H9 (cell line): ENCODE measurements at regions not wholly inside any gene's neighbourhood (a gene's known extent, or its start where the extent isn't known, plus 50 kb on each side); places are given as distances from the start of the nearest gene placed in this dataset.

Source experiments
- DNase-seq: peaks from one replicate; pipeline ENCODE4 v3.0.0-alpha.2; 2017
- H2AFZ ChIP-seq: one replicate; pipeline ENCODE4 v1.6.1; 2013; ENCODE audit warnings: mild to moderate bottlenecking, low read length, control low read depth, moderate library complexity
- H2AK5ac ChIP-seq: 2 replicates; pipeline ENCODE4 v1.6.1; 2013; ENCODE audit warnings: low read length, control low read depth, mixed read lengths; ENCODE audit not compliant: insufficient read length
- H2BK120ac ChIP-seq: one replicate; pipeline ENCODE4 v1.6.1; 2013; ENCODE audit warnings: low read depth, mild to moderate bottlenecking, low read length, control low read depth, inconsistent platforms; ENCODE audit not compliant: poor library complexity, severe bottlenecking
- H2BK12ac ChIP-seq: 2 replicates; pipeline ENCODE4 v1.6.1; 2013; ENCODE audit warnings: low read length, control low read depth, mixed read lengths, low read depth; ENCODE audit not compliant: insufficient read length
- H2BK15ac ChIP-seq: 2 replicates; pipeline ENCODE4 v1.6.1; 2013; ENCODE audit warnings: low read depth, low read length, control low read depth
- H2BK20ac ChIP-seq: one replicate; pipeline ENCODE4 v1.6.1; 2013; ENCODE audit warnings: low read depth, mild to moderate bottlenecking, low read length, control low read depth, inconsistent platforms; ENCODE audit not compliant: poor library complexity, severe bottlenecking
- H2BK5ac ChIP-seq: 2 replicates; pipeline ENCODE4 v1.6.1; 2013; ENCODE audit warnings: low read length, control low read depth, mixed read lengths; ENCODE audit not compliant: insufficient read length
- H3K14ac ChIP-seq: 2 replicates; pipeline ENCODE4 v1.6.1; 2013; ENCODE audit warnings: low read length, control low read depth; ENCODE audit not compliant: insufficient read depth
- H3K18ac ChIP-seq: 2 replicates; pipeline ENCODE4 v1.6.1; 2013; ENCODE audit warnings: low read depth, mild to moderate bottlenecking, mixed read lengths, low read length, control low read depth; ENCODE audit not compliant: insufficient read length
- H3K23ac ChIP-seq: 2 replicates; pipeline ENCODE4 v1.6.1; 2013; ENCODE audit warnings: low read length, control low read depth, mixed read lengths, low read depth; ENCODE audit not compliant: insufficient read length
- H3K23me2 ChIP-seq: 2 replicates; pipeline ENCODE4 v1.6.1; 2013; ENCODE audit warnings: low read depth, mild to moderate bottlenecking, mixed read lengths, low read length, control low read depth; ENCODE audit not compliant: insufficient read length, poor library complexity, severe bottlenecking
- H3K27ac ChIP-seq: 2 replicates; pipeline ENCODE4 v1.5.1; 2013; ENCODE audit warnings: low read length, control low read depth, mixed read lengths, low read depth; ENCODE audit not compliant: insufficient read length
- H3K27me3 ChIP-seq: 2 replicates; pipeline ENCODE4 v1.6.1; 2013; ENCODE audit warnings: low read length, control low read depth, inconsistent platforms; ENCODE audit not compliant: insufficient read depth
- H3K4ac ChIP-seq: 2 replicates; pipeline ENCODE4 v1.6.1; 2013; ENCODE audit warnings: low read depth, mild to moderate bottlenecking, control low read depth, inconsistent platforms, low read length, moderate library complexity
- H3K4me1 ChIP-seq: 2 replicates; pipeline ENCODE4 v1.6.1; 2013; ENCODE audit warnings: low read length, control low read depth, inconsistent platforms; ENCODE audit not compliant: insufficient read depth
- H3K4me2 ChIP-seq: 2 replicates; pipeline ENCODE4 v1.6.1; 2013; ENCODE audit warnings: low read length, control low read depth, mixed read lengths; ENCODE audit not compliant: insufficient read length, insufficient read depth
- H3K56ac ChIP-seq: 2 replicates; pipeline ENCODE4 v1.6.1; 2013; ENCODE audit warnings: low read depth, mild to moderate bottlenecking, mixed read lengths, low read length, control low read depth; ENCODE audit not compliant: insufficient read length
- H3K79me1 ChIP-seq: 2 replicates; pipeline ENCODE4 v1.6.1; 2013; ENCODE audit warnings: low read depth, mild to moderate bottlenecking, moderate library complexity, low read length, control low read depth, inconsistent platforms; ENCODE audit not compliant: insufficient read depth, poor library complexity, severe bottlenecking
- H3K79me2 ChIP-seq: 2 replicates; pipeline ENCODE4 v1.6.1; 2013; ENCODE audit warnings: low read length, control low read depth, inconsistent platforms; ENCODE audit not compliant: insufficient read depth
- H3K9ac ChIP-seq: 2 replicates; pipeline ENCODE4 v1.6.1; 2013; ENCODE audit warnings: low read length, control low read depth, mixed read lengths; ENCODE audit not compliant: insufficient read length; ENCODE audit errors: extremely low read depth
- H3K9me3 ChIP-seq: one replicate; pipeline ENCODE4 v1.6.1; 2013; ENCODE audit warnings: low read depth, low read length, inconsistent platforms; ENCODE audit not compliant: control insufficient read depth
- H3T11ph ChIP-seq: one replicate; pipeline ENCODE4 v1.6.1; 2013; ENCODE audit warnings: mild to moderate bottlenecking, low read length, control low read depth, inconsistent platforms
- H4K20me1 ChIP-seq: one replicate; pipeline ENCODE4 v1.6.1; 2013; ENCODE audit not compliant: control insufficient read depth, insufficient read length, insufficient read depth
- H4K5ac ChIP-seq: 2 replicates; pipeline ENCODE4 v1.6.1; 2013; ENCODE audit warnings: low read depth, mild to moderate bottlenecking, mixed read lengths, low read length, control low read depth; ENCODE audit not compliant: insufficient read length
- H4K8ac ChIP-seq: replicated peaks from 2 replicates; pipeline ENCODE4 v1.6.1; 2013; ENCODE audit warnings: low read length, control low read depth, mixed read lengths, low read depth; ENCODE audit not compliant: insufficient read length
- H4K91ac ChIP-seq: 2 replicates; pipeline ENCODE4 v1.6.1; 2013; ENCODE audit warnings: low read depth, mild to moderate bottlenecking, moderate library complexity, mixed read lengths, low read length, control low read depth; ENCODE audit not compliant: insufficient read length
- H3K27ac Mint-ChIP-seq, 3 experiments: 2 replicates in 2 of 3; 3 replicates in 1 of 3; pipeline ENCODE4 v1.8.0; 2020 to 2021; ENCODE audit warnings: mixed read lengths in 3 of 3, mild to moderate bottlenecking in 1 of 3, moderate library complexity in 1 of 3
- H3K27me3 Mint-ChIP-seq: 2 replicates; pipeline ENCODE4 v1.8.0; 2021; ENCODE audit warnings: low read depth, mild to moderate bottlenecking, moderate library complexity, mixed read lengths
- H3K36me3 Mint-ChIP-seq, 3 experiments: 2 replicates in 2 of 3; 3 replicates in 1 of 3; pipeline ENCODE4 v1.8.0; 2020 to 2021; ENCODE audit warnings: low read depth in 3 of 3, mixed read lengths in 3 of 3; ENCODE audit not compliant: insufficient read depth in 1 of 3
- H3K4me1 Mint-ChIP-seq, 2 experiments: 2 replicates each; pipeline ENCODE4 v1.8.0; 2020; ENCODE audit warnings: mixed read lengths in 2 of 2
- H3K4me3 Mint-ChIP-seq, 2 experiments: 2 replicates in 1 of 2; 3 replicates in 1 of 2; pipeline ENCODE4 v1.8.0; 2020 to 2021; ENCODE audit warnings: mild to moderate bottlenecking in 2 of 2, mixed read lengths in 2 of 2, moderate library complexity in 1 of 2
- H3K9me3 Mint-ChIP-seq, 2 experiments: 2 replicates in 1 of 2; 3 replicates in 1 of 2; pipeline ENCODE4 v1.8.0; 2020; ENCODE audit warnings: mild to moderate bottlenecking in 2 of 2, mixed read lengths in 2 of 2, moderate library complexity in 1 of 2
- WGBS: extraction: QIAGEN DNeasy Blood & Tissue Kit; methylation state at CpG from one replicate; pipeline ENCODE4 v1.1.7; 2013; ENCODE audit warnings: missing lambda C conversion rate, low lambda C conversion rate, mixed read lengths; ENCODE audit not compliant: insufficient read length; ENCODE audit errors: extremely low coverage; 5-methylcytosine and 5-hydroxymethylcytosine counted together
- TF ChIP-seq, protein P1 (sequence below): fragments of 200-600 bp; sonication (generic); conservative IDR thresholded peaks from 3 replicates; pipeline ENCODE4 v1.8.0; 2021; ENCODE audit warnings: antibody characterized with exemption, mild to moderate bottlenecking

DNA sequence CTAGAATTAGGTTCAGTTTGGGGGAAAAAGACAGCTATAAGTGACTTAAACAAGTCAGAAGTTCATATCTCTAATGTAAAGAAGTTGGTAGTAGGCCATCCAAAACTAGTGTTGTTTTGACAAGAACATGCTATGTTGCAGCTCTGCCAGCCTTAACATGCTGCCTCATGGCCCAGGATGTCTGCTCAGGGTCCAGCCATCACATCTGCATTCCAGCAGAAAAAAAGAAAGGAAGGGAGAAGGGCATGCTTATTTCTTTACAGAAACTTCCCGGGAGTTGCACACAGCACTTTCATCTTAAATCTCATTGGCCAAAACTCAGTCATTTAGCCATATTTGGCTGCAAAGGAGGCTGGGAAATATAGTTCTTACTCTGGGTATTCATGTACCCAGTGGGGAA, 400.4 kb upstream of the PODXL start:
- Histone ChIP-seq H2BK120ac (no peak overlapping the region), H3K79me2 (no peaks in the 10 kb centered on the region), H3K4me2 (no peak overlapping the region), H3K4me1 (peaks cover 9% of the 10 kb centered on the region; the same call in 1 of the 2 replicates), H4K5ac (no peak overlapping the region), H2AK5ac (no peak overlapping the region), H2AFZ (no peak overlapping the region), H3K27ac (no peak overlapping the region), H3K23me2 (no peaks in the 10 kb centered on the region), H3K9ac (no peak overlapping the region), H3K9me3 (no peaks in the 10 kb centered on the region), H2BK5ac (no peak overlapping the region), H4K8ac (no peak overlapping the region), H3T11ph (no peak overlapping the region), H4K91ac (no peak overlapping the region), H3K18ac (no peak overlapping the region), H3K27me3 (no peaks in the 10 kb centered on the region), H4K20me1 (no peaks in the 10 kb centered on the region), H3K14ac (no peak overlapping the region), H3K23ac (no peak overlapping the region), H3K79me1 (no peaks in the 10 kb centered on the region), H3K56ac (no peak overlapping the region), H3K4ac (no peak overlapping the region), H2BK12ac (no peak overlapping the region), H2BK15ac (no peak overlapping the region), H2BK20ac (no peak overlapping the region)
- Mint-ChIP-seq H3K27ac (no peak overlapping the region), H3K9me3 (peaks cover 3 to 4% of the 10 kb centered on the region in 2 experiments; a peak in 3 of 5 replicates), H3K4me1 (peaks cover 24 to 26% of the 10 kb centered on the region in 2 experiments), H3K36me3 (peaks cover 0 to 5% (median 0%) of the 10 kb centered on the region in 3 experiments; a peak in 3 of 7 replicates), H3K27me3 (no peaks in the 10 kb centered on the region; the same call in 1 of the 2 replicates), H3K4me3 (no peak overlapping the region)
- TF ChIP-seq, protein P1, sequence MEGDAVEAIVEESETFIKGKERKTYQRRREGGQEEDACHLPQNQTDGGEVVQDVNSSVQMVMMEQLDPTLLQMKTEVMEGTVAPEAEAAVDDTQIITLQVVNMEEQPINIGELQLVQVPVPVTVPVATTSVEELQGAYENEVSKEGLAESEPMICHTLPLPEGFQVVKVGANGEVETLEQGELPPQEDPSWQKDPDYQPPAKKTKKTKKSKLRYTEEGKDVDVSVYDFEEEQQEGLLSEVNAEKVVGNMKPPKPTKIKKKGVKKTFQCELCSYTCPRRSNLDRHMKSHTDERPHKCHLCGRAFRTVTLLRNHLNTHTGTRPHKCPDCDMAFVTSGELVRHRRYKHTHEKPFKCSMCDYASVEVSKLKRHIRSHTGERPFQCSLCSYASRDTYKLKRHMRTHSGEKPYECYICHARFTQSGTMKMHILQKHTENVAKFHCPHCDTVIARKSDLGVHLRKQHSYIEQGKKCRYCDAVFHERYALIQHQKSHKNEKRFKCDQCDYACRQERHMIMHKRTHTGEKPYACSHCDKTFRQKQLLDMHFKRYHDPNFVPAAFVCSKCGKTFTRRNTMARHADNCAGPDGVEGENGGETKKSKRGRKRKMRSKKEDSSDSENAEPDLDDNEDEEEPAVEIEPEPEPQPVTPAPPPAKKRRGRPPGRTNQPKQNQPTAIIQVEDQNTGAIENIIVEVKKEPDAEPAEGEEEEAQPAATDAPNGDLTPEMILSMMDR = no peak
- DNase-seq = no peak
- WGBS = no CpG with 5 or more reads among the region's 1 CpG
